H9 (cell line): ENCODE measurements at regions not wholly inside any gene's neighbourhood (a gene's known extent, or its start where the extent isn't known, plus 50 kb on each side); places are given as distances from the start of the nearest gene placed in this dataset.

Experiments used
- DNase-seq: peaks from one replicate; pipeline ENCODE4 v3.0.0-alpha.2; 2017
- H2AFZ ChIP-seq: one replicate; pipeline ENCODE4 v1.6.1; 2013; ENCODE audit warnings: mild to moderate bottlenecking, low read length, control low read depth, moderate library complexity
- H2AK5ac ChIP-seq: 2 replicates; pipeline ENCODE4 v1.6.1; 2013; ENCODE audit warnings: low read length, control low read depth, mixed read lengths; ENCODE audit not compliant: insufficient read length
- H2BK120ac ChIP-seq: one replicate; pipeline ENCODE4 v1.6.1; 2013; ENCODE audit warnings: low read depth, mild to moderate bottlenecking, low read length, control low read depth, inconsistent platforms; ENCODE audit not compliant: poor library complexity, severe bottlenecking
- H2BK12ac ChIP-seq: 2 replicates; pipeline ENCODE4 v1.6.1; 2013; ENCODE audit warnings: low read length, control low read depth, mixed read lengths, low read depth; ENCODE audit not compliant: insufficient read length
- H2BK15ac ChIP-seq: 2 replicates; pipeline ENCODE4 v1.6.1; 2013; ENCODE audit warnings: low read depth, low read length, control low read depth
- H2BK20ac ChIP-seq: one replicate; pipeline ENCODE4 v1.6.1; 2013; ENCODE audit warnings: low read depth, mild to moderate bottlenecking, low read length, control low read depth, inconsistent platforms; ENCODE audit not compliant: poor library complexity, severe bottlenecking
- H2BK5ac ChIP-seq: 2 replicates; pipeline ENCODE4 v1.6.1; 2013; ENCODE audit warnings: low read length, control low read depth, mixed read lengths; ENCODE audit not compliant: insufficient read length
- H3K14ac ChIP-seq: 2 replicates; pipeline ENCODE4 v1.6.1; 2013; ENCODE audit warnings: low read length, control low read depth; ENCODE audit not compliant: insufficient read depth
- H3K18ac ChIP-seq: 2 replicates; pipeline ENCODE4 v1.6.1; 2013; ENCODE audit warnings: low read depth, mild to moderate bottlenecking, mixed read lengths, low read length, control low read depth; ENCODE audit not compliant: insufficient read length
- H3K23ac ChIP-seq: 2 replicates; pipeline ENCODE4 v1.6.1; 2013; ENCODE audit warnings: low read length, control low read depth, mixed read lengths, low read depth; ENCODE audit not compliant: insufficient read length
- H3K23me2 ChIP-seq: 2 replicates; pipeline ENCODE4 v1.6.1; 2013; ENCODE audit warnings: low read depth, mild to moderate bottlenecking, mixed read lengths, low read length, control low read depth; ENCODE audit not compliant: insufficient read length, poor library complexity, severe bottlenecking
- H3K27ac ChIP-seq: 2 replicates; pipeline ENCODE4 v1.5.1; 2013; ENCODE audit warnings: low read length, control low read depth, mixed read lengths, low read depth; ENCODE audit not compliant: insufficient read length
- H3K27me3 ChIP-seq: 2 replicates; pipeline ENCODE4 v1.6.1; 2013; ENCODE audit warnings: low read length, control low read depth, inconsistent platforms; ENCODE audit not compliant: insufficient read depth
- H3K4ac ChIP-seq: 2 replicates; pipeline ENCODE4 v1.6.1; 2013; ENCODE audit warnings: low read depth, mild to moderate bottlenecking, control low read depth, inconsistent platforms, low read length, moderate library complexity
- H3K4me1 ChIP-seq: 2 replicates; pipeline ENCODE4 v1.6.1; 2013; ENCODE audit warnings: low read length, control low read depth, inconsistent platforms; ENCODE audit not compliant: insufficient read depth
- H3K4me2 ChIP-seq: 2 replicates; pipeline ENCODE4 v1.6.1; 2013; ENCODE audit warnings: low read length, control low read depth, mixed read lengths; ENCODE audit not compliant: insufficient read length, insufficient read depth
- H3K56ac ChIP-seq: 2 replicates; pipeline ENCODE4 v1.6.1; 2013; ENCODE audit warnings: low read depth, mild to moderate bottlenecking, mixed read lengths, low read length, control low read depth; ENCODE audit not compliant: insufficient read length
- H3K79me1 ChIP-seq: 2 replicates; pipeline ENCODE4 v1.6.1; 2013; ENCODE audit warnings: low read depth, mild to moderate bottlenecking, moderate library complexity, low read length, control low read depth, inconsistent platforms; ENCODE audit not compliant: insufficient read depth, poor library complexity, severe bottlenecking
- H3K79me2 ChIP-seq: 2 replicates; pipeline ENCODE4 v1.6.1; 2013; ENCODE audit warnings: low read length, control low read depth, inconsistent platforms; ENCODE audit not compliant: insufficient read depth
- H3K9ac ChIP-seq: 2 replicates; pipeline ENCODE4 v1.6.1; 2013; ENCODE audit warnings: low read length, control low read depth, mixed read lengths; ENCODE audit not compliant: insufficient read length; ENCODE audit errors: extremely low read depth
- H3K9me3 ChIP-seq: one replicate; pipeline ENCODE4 v1.6.1; 2013; ENCODE audit warnings: low read depth, low read length, inconsistent platforms; ENCODE audit not compliant: control insufficient read depth
- H3T11ph ChIP-seq: one replicate; pipeline ENCODE4 v1.6.1; 2013; ENCODE audit warnings: mild to moderate bottlenecking, low read length, control low read depth, inconsistent platforms
- H4K20me1 ChIP-seq: one replicate; pipeline ENCODE4 v1.6.1; 2013; ENCODE audit not compliant: control insufficient read depth, insufficient read length, insufficient read depth
- H4K5ac ChIP-seq: 2 replicates; pipeline ENCODE4 v1.6.1; 2013; ENCODE audit warnings: low read depth, mild to moderate bottlenecking, mixed read lengths, low read length, control low read depth; ENCODE audit not compliant: insufficient read length
- H4K8ac ChIP-seq: replicated peaks from 2 replicates; pipeline ENCODE4 v1.6.1; 2013; ENCODE audit warnings: low read length, control low read depth, mixed read lengths, low read depth; ENCODE audit not compliant: insufficient read length
- H4K91ac ChIP-seq: 2 replicates; pipeline ENCODE4 v1.6.1; 2013; ENCODE audit warnings: low read depth, mild to moderate bottlenecking, moderate library complexity, mixed read lengths, low read length, control low read depth; ENCODE audit not compliant: insufficient read length
- H3K27ac Mint-ChIP-seq, 3 experiments: 2 replicates in 2 of 3; 3 replicates in 1 of 3; pipeline ENCODE4 v1.8.0; 2020 to 2021; ENCODE audit warnings: mixed read lengths in 3 of 3, mild to moderate bottlenecking in 1 of 3, moderate library complexity in 1 of 3
- H3K27me3 Mint-ChIP-seq: 2 replicates; pipeline ENCODE4 v1.8.0; 2021; ENCODE audit warnings: low read depth, mild to moderate bottlenecking, moderate library complexity, mixed read lengths
- H3K36me3 Mint-ChIP-seq, 3 experiments: 2 replicates in 2 of 3; 3 replicates in 1 of 3; pipeline ENCODE4 v1.8.0; 2020 to 2021; ENCODE audit warnings: low read depth in 3 of 3, mixed read lengths in 3 of 3; ENCODE audit not compliant: insufficient read depth in 1 of 3
- H3K4me1 Mint-ChIP-seq, 2 experiments: 2 replicates each; pipeline ENCODE4 v1.8.0; 2020; ENCODE audit warnings: mixed read lengths in 2 of 2
- H3K4me3 Mint-ChIP-seq, 2 experiments: 2 replicates in 1 of 2; 3 replicates in 1 of 2; pipeline ENCODE4 v1.8.0; 2020 to 2021; ENCODE audit warnings: mild to moderate bottlenecking in 2 of 2, mixed read lengths in 2 of 2, moderate library complexity in 1 of 2
- H3K9me3 Mint-ChIP-seq, 2 experiments: 2 replicates in 1 of 2; 3 replicates in 1 of 2; pipeline ENCODE4 v1.8.0; 2020; ENCODE audit warnings: mild to moderate bottlenecking in 2 of 2, mixed read lengths in 2 of 2, moderate library complexity in 1 of 2
- CTCF ChIP-seq: fragments of 200-600 bp; sonication (generic); conservative IDR thresholded peaks from 3 replicates; pipeline ENCODE4 v1.8.0; 2021; ENCODE audit warnings: antibody characterized with exemption, mild to moderate bottlenecking
- WGBS: extraction: QIAGEN DNeasy Blood & Tissue Kit; methylation state at CpG from one replicate; pipeline ENCODE4 v1.1.7; 2013; ENCODE audit warnings: missing lambda C conversion rate, low lambda C conversion rate, mixed read lengths; ENCODE audit not compliant: insufficient read length; ENCODE audit errors: extremely low coverage; 5-methylcytosine and 5-hydroxymethylcytosine counted together

- Histone ChIP-seq H4K91ac (no peak overlapping the region), H3K4ac (no peak overlapping the region), H4K8ac (no peak overlapping the region), H4K20me1 (no peaks in the 10 kb centered on the region), H3K9me3 (no peaks in the 10 kb centered on the region), H3K23ac (no peak overlapping the region), H3K27ac (no peak overlapping the region), H3K9ac (no peak overlapping the region), H3T11ph (no peak overlapping the region), H2AK5ac (no peak overlapping the region), H2BK20ac (no peak overlapping the region), H2BK120ac (no peak overlapping the region), H3K4me2 (no peak overlapping the region), H3K23me2 (no peaks in the 10 kb centered on the region), H2AFZ (no peak overlapping the region), H3K18ac (no peak overlapping the region), H3K56ac (no peak overlapping the region), H3K79me2 (no peaks in the 10 kb centered on the region), H3K14ac (no peak overlapping the region; the same call in 1 of the 2 replicates), H3K4me1 (no peaks in the 10 kb centered on the region), H4K5ac (no peak overlapping the region), H2BK12ac (no peak overlapping the region), H2BK15ac (no peak overlapping the region), H3K79me1 (no peaks in the 10 kb centered on the region), H2BK5ac (no peak overlapping the region), H3K27me3 (no peaks in the 10 kb centered on the region)
- DNase-seq = no peak
- no CpG with 5 or more reads among the region's 8 CpGs for WGBS
- Mint-ChIP-seq H3K36me3 (no peaks in the 10 kb centered on the region), H3K4me1 (peaks cover 7 to 13% of the 10 kb centered on the region in 2 experiments), H3K9me3 (no peaks in the 10 kb centered on the region), H3K27ac (no peak overlapping the region), H3K4me3 (no peak overlapping the region), H3K27me3 (peaks cover 2% of the 10 kb centered on the region; the same call in 1 of the 2 replicates)
- no peak for TF ChIP-seq CTCF
Observed at GRCh38 chr1:29879217-29879616, 642.9 kb downstream of the PTPRU start.
